GM12878 (cell line): ENCODE measurements at regions not wholly inside any gene's neighbourhood (a gene's known extent, or its start where the extent isn't known, plus 50 kb on each side); places are given as distances from the start of the nearest gene placed in this dataset.

Experiments used
- ATAC-seq: fragments of 200-7000 bp; cut with Tn5 transposase; 3 replicates; pipeline ENCODE4 v1.9.1; 2020; ENCODE audit warnings: mild to moderate bottlenecking, moderate library complexity
- BruUV-seq: library from RNA; stranded (reverse); fragments of 400-500 nt; replicated peaks from 2 replicates; lab custom pipeline; 2021; lab: Mats Ljungman, UMichigan
- CTCF ChIA-PET: fragments of 300-600 bp; sonication (Branson Sonifier 250); formaldehyde crosslinking; extraction: SDS; loops from one replicate; lab custom pipeline; 2021; ENCODE audit warnings: inconsistent platforms; lab: Yijun Ruan, JAX
- POLR2A ChIA-PET: fragments of 350-600 bp; formaldehyde crosslinking; extraction: SDS; loops from one replicate; lab custom pipeline; 2021; ENCODE audit warnings: inconsistent platforms; lab: Charles Lee
- RAD21 ChIA-PET: fragments of 300-600 bp; sonication (Branson Sonifier 250); formaldehyde crosslinking; loops from one replicate; lab custom pipeline; 2023; ENCODE audit warnings: antibody characterized with exemption; ENCODE audit not compliant: unreplicated experiment; lab: Charles Lee
- SMC1A ChIA-PET: fragments of 300-600 bp; sonication (Branson Sonifier 250); formaldehyde crosslinking; loops from one replicate; lab custom pipeline; 2023; ENCODE audit not compliant: unreplicated experiment, uncharacterized antibody; lab: Charles Lee
- DNase-seq: peaks from one replicate; pipeline ENCODE4 v3.0.0-alpha.2; 2011; ENCODE audit warnings: low read depth, low spot score
- FAIRE-seq: peaks from 3 replicates; lab custom pipeline; 2011; peaks lifted over from hg19 to GRCh38; lab: Jason Lieb, UNC
- H2AFZ ChIP-seq: 2 replicates; pipeline ENCODE4 v1.6.0; 2011; ENCODE audit warnings: low read depth, low read length, control low read depth; ENCODE audit not compliant: control insufficient read depth
- H3K27ac ChIP-seq: 2 replicates; pipeline ENCODE4 v1.5.1; 2011; ENCODE audit warnings: control low read depth; ENCODE audit not compliant: control insufficient read depth, insufficient read depth
- H3K27me3 ChIP-seq, 2 experiments: replicated peaks in 1 of 2; 2 replicates each; pipeline versions ENCODE4 v1.6.0 to v1.6.1; 2011; ENCODE audit warnings: low read length in 1 of 2; ENCODE audit not compliant: control insufficient read depth in 2 of 2, insufficient read depth in 2 of 2
- H3K36me3 ChIP-seq, 2 experiments: 2 replicates each; pipeline ENCODE4 v1.5.1; 2011; ENCODE audit warnings: low read length in 1 of 2; ENCODE audit not compliant: control insufficient read depth in 2 of 2, insufficient read depth in 2 of 2
- H3K4me1 ChIP-seq: 2 replicates; pipeline ENCODE4 v1.6.1; 2011; ENCODE audit warnings: mild to moderate bottlenecking, low read length, moderate library complexity, mixed read lengths; ENCODE audit not compliant: control insufficient read depth, insufficient read depth
- H3K4me2 ChIP-seq: 2 replicates; pipeline ENCODE4 v1.6.0; 2011; ENCODE audit warnings: control low read depth; ENCODE audit not compliant: control insufficient read depth, insufficient read depth
- H3K4me3 ChIP-seq: fragments of 200-600 bp; sonication (generic); 2 replicates; pipeline ENCODE4 v1.5.1; 2016
- H3K79me2 ChIP-seq: 2 replicates; pipeline ENCODE4 v1.6.0; 2011; ENCODE audit warnings: low read length; ENCODE audit not compliant: control insufficient read depth, insufficient read depth
- H3K9ac ChIP-seq: 2 replicates; pipeline ENCODE4 v1.8.0; 2011; ENCODE audit warnings: low read length, control low read depth, mixed read lengths; ENCODE audit not compliant: control insufficient read depth, insufficient read depth
- H3K9me3 ChIP-seq: replicated peaks from 3 replicates; pipeline ENCODE4 v1.5.1; 2011; ENCODE audit warnings: mild to moderate bottlenecking, low read length; ENCODE audit not compliant: control insufficient read depth, insufficient read depth
- H4K20me1 ChIP-seq: 2 replicates; pipeline ENCODE4 v1.6.0; 2011; ENCODE audit not compliant: control insufficient read depth, insufficient read depth
- CHD1 ChIP-seq: IDR thresholded peaks from 2 replicates; pipeline ENCODE4 v1.6.1; 2012; ENCODE audit warnings: low read depth, low read length, improper control_type of control experiment
- CREB1 ChIP-seq: IDR thresholded peaks from 2 replicates; pipeline ENCODE4 v1.6.1; 2012; ENCODE audit warnings: low read depth, mild to moderate bottlenecking, inconsistent platforms
- E2F8 ChIP-seq: fragments of 450-650 bp; IDR thresholded peaks from 2 replicates; pipeline ENCODE4 v1.6.1; 2018; ENCODE audit warnings: mild to moderate bottlenecking, low read depth, moderate library complexity; ENCODE audit not compliant: partially characterized antibody
- EZH2 ChIP-seq: IDR thresholded peaks from 2 replicates; pipeline ENCODE4 v1.6.1; 2012; ENCODE audit warnings: low read depth, mild to moderate bottlenecking, control low read depth, inconsistent platforms, low read length, borderline replicate concordance; ENCODE audit not compliant: control insufficient read depth
- MYB ChIP-seq: fragments of 150-350 bp; IDR thresholded peaks from 2 replicates; pipeline ENCODE4 v1.6.1; 2014; ENCODE audit warnings: mild to moderate bottlenecking, low read depth, low read length, borderline replicate concordance
- NFYA ChIP-seq: IDR thresholded peaks from 2 replicates; pipeline ENCODE4 v1.6.1; 2011; ENCODE audit warnings: low read depth, mild to moderate bottlenecking, low read length, improper control_type of control experiment, borderline replicate concordance
- PAX5 ChIP-seq: IDR thresholded peaks from 2 replicates; pipeline ENCODE4 v1.6.1; 2011; ENCODE audit warnings: low read depth, low read length, borderline replicate concordance
- RCOR1 ChIP-seq: conservative IDR thresholded peaks from 2 replicates; pipeline ENCODE4 v1.6.1; 2012; ENCODE audit warnings: low read depth, low read length, improper control_type of control experiment
- SMAD1 ChIP-seq: fragments of 450-650 bp; IDR thresholded peaks from 2 replicates; pipeline ENCODE4 v1.6.1; 2018; ENCODE audit warnings: mild to moderate bottlenecking, low read depth; ENCODE audit not compliant: partially characterized antibody
- SPI1 ChIP-seq: IDR thresholded peaks from 2 replicates; pipeline ENCODE4 v1.6.1; 2011; ENCODE audit warnings: low read depth, mild to moderate bottlenecking, low read length, moderate library complexity, borderline replicate concordance; ENCODE audit not compliant: insufficient read depth
- TBL1XR1 ChIP-seq: IDR thresholded peaks from 2 replicates; pipeline ENCODE4 v1.6.1; 2012; ENCODE audit warnings: low read depth, low read length, improper control_type of control experiment
- WRNIP1 ChIP-seq: IDR thresholded peaks from 2 replicates; pipeline ENCODE4 v1.6.1; 2011; ENCODE audit warnings: low read depth, low read length, improper control_type of control experiment, borderline replicate concordance
- ZZZ3 ChIP-seq: IDR thresholded peaks from 2 replicates; pipeline ENCODE4 v1.6.1; 2011; ENCODE audit warnings: low read depth; ENCODE audit not compliant: control insufficient read depth, insufficient read length
- WGBS: methylation state at CpG from one replicate; pipeline ENCODE4 v1.1.6; 2016; ENCODE audit warnings: low lambda C conversion rate; ENCODE audit not compliant: insufficient replicate concordance, insufficient coverage; ENCODE audit errors: missing lambda C conversion rate; 5-methylcytosine and 5-hydroxymethylcytosine counted together
- in situ Hi-C: fragments of 300-500 bp; cut with MboI; formaldehyde crosslinking; loops from 9 replicates; pipeline ENCODE4 v1.14.3; 2018; ENCODE audit warnings: mixed read lengths
- intact Hi-C: fragments of 100-400 bp; cut with micrococcal nuclease; formaldehyde crosslinking; loops from one replicate; pipeline ENCODE4 v1.14.2; 2022; ENCODE audit not compliant: unreplicated experiment
- TF ChIP-seq, protein P1 (sequence below): fragments of 450-650 bp; formaldehyde crosslinking; IDR thresholded peaks from 2 replicates; pipeline ENCODE4 v1.4.0; 2022; ENCODE audit warnings: mild to moderate bottlenecking, moderate library complexity

DNA sequence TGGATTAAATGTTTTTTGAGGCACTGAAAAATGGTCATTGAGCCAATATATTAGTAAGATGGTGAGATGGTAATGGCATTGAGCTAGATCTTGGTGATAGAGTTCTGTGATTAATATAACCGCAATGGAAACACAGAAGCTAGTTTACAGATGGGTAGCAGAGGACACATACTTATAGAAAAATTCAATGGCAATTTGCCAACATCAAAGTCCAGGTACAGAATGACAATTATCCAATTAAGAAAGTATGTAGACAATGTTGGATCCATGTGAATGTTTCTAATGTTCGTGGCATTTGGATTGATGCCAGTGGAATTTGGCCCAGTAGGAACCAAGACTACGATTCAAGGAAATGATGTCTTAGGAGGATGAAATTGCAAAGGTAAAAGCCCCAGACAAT is 187.8 kb downstream of the GNAT3 start:
- FAIRE-seq (no peak), DNase-seq (no peak), ATAC-seq (no peak)
- no TSS peak for BruUV-seq
- POLR2A ChIA-PET: no interaction called here
- H2AFZ ChIP-seq: no peak overlapping the region
- CTCF ChIA-PET: no interaction called here
- in situ Hi-C loops: no loop called here
- H3K4me1 ChIP-seq: no peaks in the 10 kb centered on the region
- WGBS: 11% methylated on average over 3 of the region's 3 CpGs
- no peak overlapping the region for H3K9ac ChIP-seq
- RAD21 ChIA-PET: no interaction called here
- H4K20me1 ChIP-seq: no peaks in the 10 kb centered on the region
- H3K4me2 ChIP-seq: no peak overlapping the region
- H3K27me3 ChIP-seq: no peaks in the 10 kb centered on the region
- TF ChIP-seq CREB1 (no peak), WRNIP1 (no peak), TBL1XR1 (no peak), MYB (no peak), EZH2 (no peak), ZZZ3 (no peak), PAX5 (no peak), CHD1 (no peak), SMAD1 (no peak), SPI1 (no peak), E2F8 (no peak), NFYA (no peak), RCOR1 (no peak)
- TF ChIP-seq, protein P1, sequence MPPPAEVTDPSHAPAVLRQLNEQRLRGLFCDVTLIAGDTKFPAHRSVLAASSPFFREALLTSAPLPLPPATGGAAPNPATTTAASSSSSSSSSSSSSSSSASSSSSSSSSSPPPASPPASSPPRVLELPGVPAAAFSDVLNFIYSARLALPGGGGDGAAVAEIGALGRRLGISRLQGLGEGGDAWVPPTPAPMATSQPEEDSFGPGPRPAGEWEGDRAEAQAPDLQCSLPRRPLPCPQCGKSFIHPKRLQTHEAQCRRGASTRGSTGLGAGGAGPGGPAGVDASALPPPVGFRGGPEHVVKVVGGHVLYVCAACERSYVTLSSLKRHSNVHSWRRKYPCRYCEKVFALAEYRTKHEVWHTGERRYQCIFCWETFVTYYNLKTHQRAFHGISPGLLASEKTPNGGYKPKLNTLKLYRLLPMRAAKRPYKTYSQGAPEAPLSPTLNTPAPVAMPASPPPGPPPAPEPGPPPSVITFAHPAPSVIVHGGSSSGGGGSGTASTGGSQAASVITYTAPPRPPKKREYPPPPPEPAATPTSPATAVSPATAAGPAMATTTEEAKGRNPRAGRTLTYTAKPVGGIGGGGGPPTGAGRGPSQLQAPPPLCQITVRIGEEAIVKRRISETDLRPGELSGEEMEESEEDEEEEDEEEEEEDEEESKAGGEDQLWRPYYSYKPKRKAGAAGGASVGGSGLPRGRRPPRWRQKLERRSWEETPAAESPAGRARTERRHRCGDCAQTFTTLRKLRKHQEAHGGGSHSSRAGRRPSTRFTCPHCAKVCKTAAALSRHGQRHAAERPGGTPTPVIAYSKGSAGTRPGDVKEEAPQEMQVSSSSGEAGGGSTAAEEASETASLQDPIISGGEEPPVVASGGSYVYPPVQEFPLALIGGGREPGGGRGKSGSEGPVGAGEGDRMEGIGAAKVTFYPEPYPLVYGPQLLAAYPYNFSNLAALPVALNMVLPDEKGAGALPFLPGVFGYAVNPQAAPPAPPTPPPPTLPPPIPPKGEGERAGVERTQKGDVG (CRISPR knock-in tag): no peak
- no peaks in the 10 kb centered on the region for H3K9me3 ChIP-seq
- H3K36me3 ChIP-seq: no peaks in the 10 kb centered on the region
- no peak overlapping the region for H3K27ac ChIP-seq
- no peak overlapping the region for H3K4me3 ChIP-seq
- no peaks in the 10 kb centered on the region for H3K79me2 ChIP-seq
- intact Hi-C loops: no loop called here
- SMC1A ChIA-PET: no interaction called here
